ENCODE measurements at regions not wholly inside any gene's neighbourhood (a gene's known extent, or its start where the extent isn't known, plus 50 kb on each side); places are given as distances from the start of the nearest gene placed in this dataset.
"Not testable (repeated sequence)": the region's sequence is repeated elsewhere in the genome, so short reads cannot be mapped to it uniquely, and the experiment has no call there.

- H3K36me3 ChIP-seq (ENCODE audit: insufficient read depth, low read length) = no peaks in the 10 kb centered on the region
- no peaks in the 10 kb centered on the region for H3K27me3 ChIP-seq (ENCODE audit: control insufficient read depth in 1 of 2, insufficient read depth in 2 of 2, low read length in 2 of 2)
- ATAC-seq (ENCODE audit: poor library complexity) (no peak), DNase-seq (peak in 1 of 14 experiments; percentile 12)
- intact Hi-C loops (cut with DNase I, micrococcal nuclease) = no loop called here
- H3K9me3 Mint-ChIP-seq = no peaks in the 10 kb centered on the region
- H3K9me3 ChIP-seq (ENCODE audit: control insufficient read depth in 1 of 2, insufficient read depth in 1 of 2, low read length in 2 of 2) = no peaks in the 10 kb centered on the region
- CTCF ChIA-PET = no interaction called here
- no peaks in the 10 kb centered on the region for H3K4me1 ChIP-seq (ENCODE audit: insufficient read depth, low read length)
- POLR2A ChIA-PET = no interaction called here
- H3K36me3 Mint-ChIP-seq (ENCODE audit: low read depth) = no peaks in the 10 kb centered on the region
- no peak overlapping the region for H3K27ac Mint-ChIP-seq
- H3K4me1 Mint-ChIP-seq (ENCODE audit: low read depth) = no peaks in the 10 kb centered on the region
- peaks cover 7% of the 10 kb centered on the region for H3K27me3 Mint-ChIP-seq
- no peak overlapping the region for H3K27ac ChIP-seq (ENCODE audit: low read depth in 1 of 2, low read length in 2 of 2)
- H3K4me3 ChIP-seq (ENCODE audit: low read length) = no peak overlapping the region
- TF ChIP-seq CTCF (IDR thresholded peaks at IDR 0.05) = no peak
- H3K4me3 Mint-ChIP-seq = no peak overlapping the region
Measured at GRCh38 chr14:105647784-105648608, 121.6 kb downstream of the TMEM121 start.

GRCh38 chr14:105648609-105649535 is 122.5 kb downstream of the TMEM121 start:
- H3K27ac ChIP-seq (ENCODE audit: low read depth in 1 of 2, low read length in 2 of 2); H3K36me3 ChIP-seq (ENCODE audit: insufficient read depth, low read length); H3K4me3 Mint-ChIP-seq; H3K27me3 Mint-ChIP-seq; H3K9me3 ChIP-seq (ENCODE audit: control insufficient read depth in 1 of 2, insufficient read depth in 1 of 2, low read length in 2 of 2); H3K27ac Mint-ChIP-seq; H3K36me3 Mint-ChIP-seq (ENCODE audit: low read depth); H3K4me3 ChIP-seq (ENCODE audit: low read length); POLR2A ChIA-PET; H3K4me1 Mint-ChIP-seq (ENCODE audit: low read depth); ATAC-seq (ENCODE audit: poor library complexity); H3K9me3 Mint-ChIP-seq; H3K27me3 ChIP-seq (ENCODE audit: control insufficient read depth in 1 of 2, insufficient read depth in 2 of 2, low read length in 2 of 2); intact Hi-C loops (cut with DNase I, micrococcal nuclease); CTCF ChIA-PET; H3K4me1 ChIP-seq (ENCODE audit: insufficient read depth, low read length): not testable (repeated sequence)
- DNase-seq = peak in 1 of 14 experiments; percentile 11

GRCh38 chr14:105652317-105652716 is 125.9 kb downstream of the TMEM121 start:
- POLR2A ChIA-PET; CTCF ChIA-PET; H3K27ac Mint-ChIP-seq; H3K27me3 ChIP-seq (ENCODE audit: control insufficient read depth in 1 of 2, insufficient read depth in 2 of 2, low read length in 2 of 2); H3K4me3 ChIP-seq (ENCODE audit: low read length); H3K9me3 Mint-ChIP-seq; H3K4me1 Mint-ChIP-seq (ENCODE audit: low read depth); H3K36me3 ChIP-seq (ENCODE audit: insufficient read depth, low read length); intact Hi-C loops (cut with DNase I, micrococcal nuclease); H3K4me3 Mint-ChIP-seq; H3K27ac ChIP-seq (ENCODE audit: low read depth in 1 of 2, low read length in 2 of 2); H3K9me3 ChIP-seq (ENCODE audit: control insufficient read depth in 1 of 2, insufficient read depth in 1 of 2, low read length in 2 of 2); H3K27me3 Mint-ChIP-seq; ATAC-seq (ENCODE audit: poor library complexity); H3K4me1 ChIP-seq (ENCODE audit: insufficient read depth, low read length); DNase-seq; H3K36me3 Mint-ChIP-seq (ENCODE audit: low read depth): not testable (repeated sequence)

GRCh38 chr14:105653921-105654320 is 127.5 kb downstream of the TMEM121 start:
- H3K27me3 Mint-ChIP-seq; intact Hi-C loops (cut with DNase I, micrococcal nuclease); H3K27ac Mint-ChIP-seq; H3K4me1 Mint-ChIP-seq (ENCODE audit: low read depth); H3K27me3 ChIP-seq (ENCODE audit: control insufficient read depth in 1 of 2, insufficient read depth in 2 of 2, low read length in 2 of 2); DNase-seq; POLR2A ChIA-PET; CTCF ChIA-PET; H3K27ac ChIP-seq (ENCODE audit: low read depth in 1 of 2, low read length in 2 of 2); H3K4me3 ChIP-seq (ENCODE audit: low read length); H3K4me3 Mint-ChIP-seq; H3K9me3 Mint-ChIP-seq; H3K36me3 Mint-ChIP-seq (ENCODE audit: low read depth); H3K4me1 ChIP-seq (ENCODE audit: insufficient read depth, low read length); ATAC-seq (ENCODE audit: poor library complexity); H3K36me3 ChIP-seq (ENCODE audit: insufficient read depth, low read length): not testable (repeated sequence)
- H3K9me3 ChIP-seq (ENCODE audit: control insufficient read depth in 1 of 2, insufficient read depth in 1 of 2, low read length in 2 of 2) = peaks cover 0 to 10% of the 10 kb centered on the region in 2 experiments

DNA sequence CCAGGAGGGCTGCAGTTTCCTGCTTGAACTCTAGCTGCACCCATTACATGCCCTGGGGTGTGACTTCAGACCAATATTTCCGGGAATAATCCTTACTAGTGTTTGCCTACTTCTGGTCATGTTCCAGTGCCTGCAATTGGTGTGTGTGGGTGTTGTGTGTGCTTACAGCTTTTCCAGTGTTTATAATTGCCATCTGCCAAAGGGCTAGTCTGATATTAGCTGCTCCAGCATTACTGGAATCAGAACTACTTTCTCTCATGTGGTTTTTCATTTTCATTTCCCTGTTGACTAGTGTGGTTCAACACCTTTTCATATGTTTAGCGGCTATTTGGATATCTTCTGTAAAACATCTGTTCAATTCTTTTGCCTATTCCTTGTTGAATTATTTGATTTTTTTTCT is 132.9 kb downstream of the TMEM121 start:
- H3K36me3 ChIP-seq (ENCODE audit: insufficient read depth, low read length); H3K27ac Mint-ChIP-seq; ATAC-seq (ENCODE audit: poor library complexity); intact Hi-C loops (cut with DNase I, micrococcal nuclease); POLR2A ChIA-PET; H3K36me3 Mint-ChIP-seq (ENCODE audit: low read depth); H3K4me3 Mint-ChIP-seq; H3K4me1 Mint-ChIP-seq (ENCODE audit: low read depth); H3K27ac ChIP-seq (ENCODE audit: low read depth in 1 of 2, low read length in 2 of 2); CTCF ChIA-PET; DNase-seq; H3K4me1 ChIP-seq (ENCODE audit: insufficient read depth, low read length); H3K27me3 ChIP-seq (ENCODE audit: control insufficient read depth in 1 of 2, insufficient read depth in 2 of 2, low read length in 2 of 2); H3K4me3 ChIP-seq (ENCODE audit: low read length): not testable (repeated sequence)
- peaks cover 0 to 11% of the 10 kb centered on the region in 2 experiments for H3K9me3 ChIP-seq (ENCODE audit: control insufficient read depth in 1 of 2, insufficient read depth in 1 of 2, low read length in 2 of 2)
- Mint-ChIP-seq H3K9me3 (peaks cover 18% of the 10 kb centered on the region), H3K27me3 (peaks cover 17% of the 10 kb centered on the region)

Data from CD4-positive, alpha-beta T cell (primary cell).